HG03520 (cell line): ENCODE measurements at regions not wholly inside any gene's neighbourhood (a gene's known extent, or its start where the extent isn't known, plus 50 kb on each side); places are given as distances from the start of the nearest gene placed in this dataset.

ENCODE experiments used
- ATAC-seq: cut with Tn5 transposase; IDR thresholded peaks from one replicate; pipeline ENCODE4 v1.9.1; 2021; ENCODE audit warnings: mild to moderate bottlenecking, moderate library complexity; ENCODE audit not compliant: unreplicated experiment

GRCh38 chr2:14535156-14535555, 97.4 kb upstream of the LRATD1 start:
- no peak for ATAC-seq

- ATAC-seq = no peak
Observed at GRCh38 chr2:14536976-14537375, 95.5 kb upstream of the LRATD1 start.

GRCh38 chr2:14540015-14540414, 92.5 kb upstream of the LRATD1 start:
- ATAC-seq = no peak

GRCh38 chr2:14543284-14543683, 89.2 kb upstream of the LRATD1 start:
- ATAC-seq = no peak

- ATAC-seq = no peak
Observed at GRCh38 chr2:14544247-14544646, 88.3 kb upstream of the LRATD1 start.

- ATAC-seq = no peak
Observed at GRCh38 chr2:14547830-14548229, 84.7 kb upstream of the LRATD1 start.

GRCh38 chr2:14550658-14551057, 81.9 kb upstream of the LRATD1 start:
- no peak for ATAC-seq

- no peak for ATAC-seq
Observed at GRCh38 chr2:14551069-14551468, 81.4 kb upstream of the LRATD1 start.

GRCh38 chr2:14552286-14552685, 80.2 kb upstream of the LRATD1 start:
- ATAC-seq = no peak

GRCh38 chr2:14552818-14553217, 79.7 kb upstream of the LRATD1 start:
- no peak for ATAC-seq

GRCh38 chr2:14554849-14555545, 77.5 kb upstream of the LRATD1 start:
- no peak for ATAC-seq

GRCh38 chr2:14557111-14557510, 75.4 kb upstream of the LRATD1 start:
- no peak for ATAC-seq

GRCh38 chr2:14557916-14558315, 74.6 kb upstream of the LRATD1 start:
- ATAC-seq = no peak

- no peak for ATAC-seq
Observed at GRCh38 chr2:14558335-14558919, 74.1 kb upstream of the LRATD1 start.

- no peak for ATAC-seq
Observed at GRCh38 chr2:14560716-14561115, 71.8 kb upstream of the LRATD1 start.

GRCh38 chr2:14563324-14563723, 69.2 kb upstream of the LRATD1 start:
- ATAC-seq = no peak

GRCh38 chr2:14565666-14566065, 66.9 kb upstream of the LRATD1 start:
- no peak for ATAC-seq

- no peak for ATAC-seq
Observed at GRCh38 chr2:14567561-14567960, 65.0 kb upstream of the LRATD1 start.

GRCh38 chr2:14569294-14569693, 63.2 kb upstream of the LRATD1 start:
- no peak for ATAC-seq

- no peak for ATAC-seq
Observed at GRCh38 chr2:14572633-14573032, 59.9 kb upstream of the LRATD1 start.

GRCh38 chr2:14577843-14578242, 54.7 kb upstream of the LRATD1 start:
- no peak for ATAC-seq
